Right atrium auricular region (tissue), 2 donors: ENCODE measurements at regions not wholly inside any gene's neighbourhood (a gene's known extent, or its start where the extent isn't known, plus 50 kb on each side); places are given as distances from the start of the nearest gene placed in this dataset.

ENCODE experiments used
- DNase-seq: peaks from one replicate; pipeline ENCODE4 v3.0.0-alpha.2; 2019; ENCODE audit warnings: low spot score
- H3K27ac ChIP-seq, 2 donors: fragments of 200-600 bp; sonication (generic); 1 replicate in 1 of 2; 2 replicates in 1 of 2; pipeline ENCODE4 v1.5.1; 2016 to 2019
- H3K27me3 ChIP-seq, 2 donors: fragments of 200-600 bp; sonication (generic); one replicate each; pipeline versions ENCODE4 v1.5.1 to v1.6.0; 2017 to 2019
- H3K36me3 ChIP-seq: fragments of 200-600 bp; sonication (generic); one replicate; pipeline ENCODE4 v1.5.1; 2016
- H3K4me1 ChIP-seq, 2 donors: fragments of 200-600 bp; sonication (generic); one replicate each; pipeline versions ENCODE4 v1.5.1 to v1.6.0; 2017 to 2019
- H3K4me3 ChIP-seq, 2 donors: fragments of 200-600 bp; sonication (generic); 1 replicate in 1 of 2; 2 replicates in 1 of 2; pipeline ENCODE4 v1.5.1; 2017 to 2019; ENCODE audit warnings: mild to moderate bottlenecking in 1 of 2, moderate library complexity in 1 of 2
- H3K9me3 ChIP-seq, 2 donors: fragments of 200-600 bp; sonication (generic); one replicate each; pipeline ENCODE4 v1.5.1; 2019
- TF ChIP-seq, protein P1 (sequence below), 2 donors: fragments of 200-600 bp; sonication (generic); IDR thresholded peaks; one replicate each; pipeline ENCODE4 v1.5.1; 2019; ENCODE audit warnings: antibody characterized with exemption in 2 of 2

GRCh38 chr9:111192650-111193049, 137.4 kb downstream of the OR2K2 start:
- TF ChIP-seq, protein P1, sequence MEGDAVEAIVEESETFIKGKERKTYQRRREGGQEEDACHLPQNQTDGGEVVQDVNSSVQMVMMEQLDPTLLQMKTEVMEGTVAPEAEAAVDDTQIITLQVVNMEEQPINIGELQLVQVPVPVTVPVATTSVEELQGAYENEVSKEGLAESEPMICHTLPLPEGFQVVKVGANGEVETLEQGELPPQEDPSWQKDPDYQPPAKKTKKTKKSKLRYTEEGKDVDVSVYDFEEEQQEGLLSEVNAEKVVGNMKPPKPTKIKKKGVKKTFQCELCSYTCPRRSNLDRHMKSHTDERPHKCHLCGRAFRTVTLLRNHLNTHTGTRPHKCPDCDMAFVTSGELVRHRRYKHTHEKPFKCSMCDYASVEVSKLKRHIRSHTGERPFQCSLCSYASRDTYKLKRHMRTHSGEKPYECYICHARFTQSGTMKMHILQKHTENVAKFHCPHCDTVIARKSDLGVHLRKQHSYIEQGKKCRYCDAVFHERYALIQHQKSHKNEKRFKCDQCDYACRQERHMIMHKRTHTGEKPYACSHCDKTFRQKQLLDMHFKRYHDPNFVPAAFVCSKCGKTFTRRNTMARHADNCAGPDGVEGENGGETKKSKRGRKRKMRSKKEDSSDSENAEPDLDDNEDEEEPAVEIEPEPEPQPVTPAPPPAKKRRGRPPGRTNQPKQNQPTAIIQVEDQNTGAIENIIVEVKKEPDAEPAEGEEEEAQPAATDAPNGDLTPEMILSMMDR (IDR thresholded peaks at IDR 0.05): no peak
- no peak overlapping the region for H3K27ac ChIP-seq
- no peaks in the 10 kb centered on the region for H3K9me3 ChIP-seq
- DNase-seq: no peak
- no peak overlapping the region for H3K4me3 ChIP-seq
- H3K4me1 ChIP-seq: no peaks in the 10 kb centered on the region
- H3K36me3 ChIP-seq: no peaks in the 10 kb centered on the region
- no peaks in the 10 kb centered on the region for H3K27me3 ChIP-seq

GRCh38 chr9:111190347-111190746, 139.7 kb downstream of the OR2K2 start:
- Histone ChIP-seq H3K36me3 (no peaks in the 10 kb centered on the region), H3K9me3 (no peaks in the 10 kb centered on the region), H3K4me3 (no peak overlapping the region), H3K27me3 (no peaks in the 10 kb centered on the region), H3K27ac (no peak overlapping the region), H3K4me1 (no peaks in the 10 kb centered on the region)
- TF ChIP-seq, protein P1 (IDR thresholded peaks at IDR 0.05): no peak
- DNase-seq: no peak

GRCh38 chr9:111187376-111187775, 142.6 kb downstream of the OR2K2 start:
- TF ChIP-seq, protein P1 (IDR thresholded peaks at IDR 0.05): no peak
- H3K4me3 ChIP-seq: no peak overlapping the region
- no peak for DNase-seq
- no peaks in the 10 kb centered on the region for H3K36me3 ChIP-seq
- H3K27me3 ChIP-seq: no peaks in the 10 kb centered on the region
- no peak overlapping the region for H3K27ac ChIP-seq
- no peaks in the 10 kb centered on the region for H3K4me1 ChIP-seq
- H3K9me3 ChIP-seq: no peaks in the 10 kb centered on the region

GRCh38 chr9:111186021-111186530, 143.9 kb downstream of the OR2K2 start:
- Histone ChIP-seq H3K4me3 (no peak overlapping the region), H3K9me3 (no peaks in the 10 kb centered on the region), H3K4me1 (no peaks in the 10 kb centered on the region), H3K27ac (no peak overlapping the region), H3K36me3 (no peaks in the 10 kb centered on the region), H3K27me3 (no peaks in the 10 kb centered on the region)
- TF ChIP-seq, protein P1 (IDR thresholded peaks at IDR 0.05): no peak
- no peak for DNase-seq

DNA sequence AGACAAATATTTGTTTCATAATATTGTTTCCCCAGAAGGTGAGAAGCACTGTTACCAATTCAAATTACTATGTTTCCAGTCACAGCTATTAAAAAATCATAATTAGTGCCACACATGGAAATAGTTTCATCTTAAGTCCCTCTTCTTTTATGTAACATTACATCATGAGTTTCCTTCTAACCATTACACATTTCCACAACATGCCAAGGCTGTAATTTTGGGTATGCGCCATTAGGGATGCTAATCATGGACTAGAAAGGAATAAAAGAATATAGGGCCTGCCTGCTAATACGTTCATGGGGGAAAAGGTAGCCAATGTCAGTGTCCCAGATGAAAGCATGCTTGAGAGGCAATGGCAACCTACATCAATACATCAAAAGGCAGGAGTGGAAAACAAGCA, 142.5 kb upstream of the LPAR1 start:
- Histone ChIP-seq H3K9me3 (no peaks in the 10 kb centered on the region), H3K27me3 (no peaks in the 10 kb centered on the region), H3K4me1 (no peaks in the 10 kb centered on the region), H3K27ac (no peak overlapping the region), H3K36me3 (no peaks in the 10 kb centered on the region), H3K4me3 (no peak overlapping the region)
- TF ChIP-seq, protein P1 (IDR thresholded peaks at IDR 0.05): no peak
- DNase-seq: no peak

GRCh38 chr9:111179577-111179976, 141.3 kb upstream of the LPAR1 start:
- Histone ChIP-seq H3K36me3 (no peaks in the 10 kb centered on the region), H3K9me3 (no peaks in the 10 kb centered on the region), H3K27me3 (no peaks in the 10 kb centered on the region), H3K27ac (no peak overlapping the region), H3K4me3 (no peak overlapping the region), H3K4me1 (no peaks in the 10 kb centered on the region)
- TF ChIP-seq, protein P1 (IDR thresholded peaks at IDR 0.05): no peak
- DNase-seq: no peak
